Activated CD8-positive, alpha-beta T cell treated with anti-CD3 and anti-CD28 coated beads for 36 hours (primary cell): ENCODE measurements at regions not wholly inside any gene's neighbourhood (a gene's known extent, or its start where the extent isn't known, plus 50 kb on each side); places are given as distances from the start of the nearest gene placed in this dataset.

Source experiments
- ATAC-seq: fragments of 200-7000 bp; cut with Tn5 transposase; one replicate; pipeline ENCODE4 v1.10.0; 2021; ENCODE audit warnings: mild to moderate bottlenecking, moderate library complexity
- CTCF ChIA-PET: fragments of 350-600 bp; sonication (Branson Sonifier 250); formaldehyde crosslinking; loops from one replicate; lab custom pipeline; 2021; ENCODE audit warnings: antibody characterized with exemption; lab: Charles Lee
- POLR2A ChIA-PET: fragments of 350-600 bp; sonication (Branson Sonifier 250); formaldehyde crosslinking; loops from one replicate; lab custom pipeline; 2021; ENCODE audit warnings: antibody characterized with exemption; lab: Charles Lee
- DNase-seq: peaks from one replicate; pipeline ENCODE4 v3.0.0-alpha.2; 2020
- H3K27ac Mint-ChIP-seq: one replicate; pipeline ENCODE4 v1.8.0; 2021; ENCODE audit warnings: mild to moderate bottlenecking, mixed read lengths
- H3K27me3 Mint-ChIP-seq: one replicate; pipeline ENCODE4 v1.8.0; 2021; ENCODE audit warnings: mixed read lengths
- H3K36me3 Mint-ChIP-seq: one replicate; pipeline ENCODE4 v1.8.0; 2021; ENCODE audit warnings: low read depth, mixed read lengths
- H3K4me1 Mint-ChIP-seq: one replicate; pipeline ENCODE4 v1.8.0; 2021; ENCODE audit warnings: low read depth, mixed read lengths
- H3K4me3 Mint-ChIP-seq: one replicate; pipeline ENCODE4 v1.8.0; 2021; ENCODE audit warnings: mild to moderate bottlenecking, moderate library complexity, mixed read lengths
- H3K9me3 Mint-ChIP-seq: one replicate; pipeline ENCODE4 v1.8.0; 2021; ENCODE audit warnings: mixed read lengths
- intact Hi-C: fragments of 100-400 bp; cut with micrococcal nuclease; formaldehyde crosslinking; loops from one replicate; pipeline ENCODE4 v1.10.0; 2022
- TF ChIP-seq, protein P1 (sequence below): fragments of 200-600 bp; IDR thresholded peaks from one replicate; pipeline ENCODE4 v1.8.0; 2022; ENCODE audit warnings: antibody characterized with exemption, mild to moderate bottlenecking

DNA sequence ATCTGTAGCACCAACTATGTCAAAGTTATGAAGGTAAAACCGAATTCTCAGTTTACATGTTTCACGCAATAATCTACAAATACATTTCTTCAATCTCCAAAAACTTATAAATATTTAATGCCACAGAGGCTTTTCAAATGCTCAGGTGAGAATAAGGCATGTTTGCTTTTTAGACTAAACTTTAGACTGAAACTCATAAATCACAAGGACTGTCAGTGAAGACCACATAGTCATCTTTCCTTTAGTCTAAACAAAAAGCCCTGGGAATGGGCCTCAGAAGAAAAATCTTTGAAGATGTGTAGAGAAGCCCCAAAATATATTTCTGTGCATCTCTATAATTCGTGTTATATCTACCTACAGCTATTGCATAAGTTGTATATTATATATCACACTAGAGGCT, 54.5 kb upstream of the DCTD start:
- Mint-ChIP-seq H3K9me3 (peaks cover under 1% of the 10 kb centered on the region), H3K27ac (no peak overlapping the region), H3K36me3 (no peaks in the 10 kb centered on the region), H3K27me3 (peaks cover 33% of the 10 kb centered on the region), H3K4me3 (no peak overlapping the region), H3K4me1 (peaks cover 9% of the 10 kb centered on the region)
- ATAC-seq = no peak
- ChIA-PET POLR2A (no interaction called here), CTCF (no interaction called here)
- TF ChIP-seq, protein P1, sequence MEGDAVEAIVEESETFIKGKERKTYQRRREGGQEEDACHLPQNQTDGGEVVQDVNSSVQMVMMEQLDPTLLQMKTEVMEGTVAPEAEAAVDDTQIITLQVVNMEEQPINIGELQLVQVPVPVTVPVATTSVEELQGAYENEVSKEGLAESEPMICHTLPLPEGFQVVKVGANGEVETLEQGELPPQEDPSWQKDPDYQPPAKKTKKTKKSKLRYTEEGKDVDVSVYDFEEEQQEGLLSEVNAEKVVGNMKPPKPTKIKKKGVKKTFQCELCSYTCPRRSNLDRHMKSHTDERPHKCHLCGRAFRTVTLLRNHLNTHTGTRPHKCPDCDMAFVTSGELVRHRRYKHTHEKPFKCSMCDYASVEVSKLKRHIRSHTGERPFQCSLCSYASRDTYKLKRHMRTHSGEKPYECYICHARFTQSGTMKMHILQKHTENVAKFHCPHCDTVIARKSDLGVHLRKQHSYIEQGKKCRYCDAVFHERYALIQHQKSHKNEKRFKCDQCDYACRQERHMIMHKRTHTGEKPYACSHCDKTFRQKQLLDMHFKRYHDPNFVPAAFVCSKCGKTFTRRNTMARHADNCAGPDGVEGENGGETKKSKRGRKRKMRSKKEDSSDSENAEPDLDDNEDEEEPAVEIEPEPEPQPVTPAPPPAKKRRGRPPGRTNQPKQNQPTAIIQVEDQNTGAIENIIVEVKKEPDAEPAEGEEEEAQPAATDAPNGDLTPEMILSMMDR = no peak
- intact Hi-C loops = no loop called here
- DNase-seq = no peak

DNA sequence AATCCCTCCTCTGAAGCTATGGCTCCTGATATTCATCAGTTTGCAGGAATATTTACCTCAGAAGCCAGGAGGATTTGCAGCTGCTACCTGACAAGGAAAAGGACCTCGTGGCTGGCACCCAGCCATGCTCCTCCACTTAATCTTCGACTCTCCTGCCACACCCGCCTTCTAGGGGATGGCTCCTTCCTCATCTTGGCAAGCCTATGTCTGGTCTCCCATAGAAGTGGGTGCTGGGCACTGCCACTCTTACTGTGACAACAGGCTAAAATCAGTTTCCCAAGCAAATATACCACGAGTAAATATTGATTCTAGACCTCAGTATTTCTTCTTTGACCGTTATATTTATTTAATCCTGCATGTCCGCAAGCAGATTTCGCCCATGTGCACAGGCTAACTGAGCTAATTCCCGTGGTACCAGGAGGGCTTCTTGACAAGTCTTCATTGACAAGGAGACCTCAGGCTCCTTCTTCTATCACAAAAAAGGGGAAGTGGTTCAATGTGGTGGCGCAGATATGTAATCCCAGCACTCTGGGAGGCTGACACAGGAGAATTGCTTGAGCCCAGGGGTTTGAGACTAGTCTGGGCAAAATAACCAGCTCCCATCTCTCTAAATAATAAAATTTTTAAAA, 52.6 kb upstream of the DCTD start:
- no peak overlapping the region for H3K27ac Mint-ChIP-seq
- ATAC-seq = no peak
- ChIA-PET POLR2A (interaction anchor here (1.2 kb wide), 1 partner anchor 290 kb away, joined by 3 read pairs; no protein-coding TSS in a partner anchor), CTCF (no interaction called here)
- H3K4me3 Mint-ChIP-seq = no peak overlapping the region
- H3K27me3 Mint-ChIP-seq = peaks cover 45% of the 10 kb centered on the region
- no peak for DNase-seq
- no peaks in the 10 kb centered on the region for H3K4me1 Mint-ChIP-seq
- peaks cover 2% of the 10 kb centered on the region for H3K9me3 Mint-ChIP-seq
- TF ChIP-seq, protein P1 = no peak
- intact Hi-C loops = no loop called here
- H3K36me3 Mint-ChIP-seq = no peaks in the 10 kb centered on the region

DNA sequence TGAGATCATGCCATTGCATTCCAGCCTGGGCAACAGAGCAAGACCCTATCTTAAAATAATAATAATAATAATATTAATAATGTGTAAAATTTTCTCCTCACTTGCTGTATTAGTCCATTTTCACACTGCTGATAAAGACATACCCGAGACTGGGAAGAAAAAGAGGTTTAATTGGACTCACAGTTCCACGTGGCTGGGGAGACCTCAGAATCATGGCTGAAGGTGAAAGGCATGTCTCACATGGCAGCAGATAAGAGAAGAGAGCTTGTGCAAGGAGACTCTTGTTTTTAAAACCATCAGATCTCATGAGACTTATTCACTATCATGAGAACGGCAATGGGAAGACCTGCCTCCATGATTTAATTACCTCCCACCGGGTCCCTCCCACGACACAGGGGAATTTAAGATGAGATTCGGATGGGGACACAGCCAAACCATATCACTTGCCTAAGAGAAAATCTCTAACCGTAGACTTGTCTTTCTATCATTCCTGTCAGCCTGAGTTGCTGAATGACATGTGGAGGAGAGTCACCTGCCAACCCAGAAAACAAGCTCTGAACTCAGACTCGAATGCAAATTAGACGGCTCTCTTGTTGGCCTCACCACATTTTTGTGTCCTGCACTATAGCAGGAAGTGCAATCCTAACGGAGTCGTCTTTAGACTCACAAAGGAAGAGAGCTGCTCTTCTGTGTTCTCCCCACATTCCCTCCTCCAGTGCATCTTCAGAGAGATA, 51.9 kb upstream of the DCTD start:
- no peak overlapping the region for H3K4me3 Mint-ChIP-seq
- TF ChIP-seq, protein P1 = no peak
- H3K9me3 Mint-ChIP-seq = peaks cover 2% of the 10 kb centered on the region
- intact Hi-C loops = no loop called here
- no peak for ATAC-seq
- H3K36me3 Mint-ChIP-seq = no peaks in the 10 kb centered on the region
- CTCF ChIA-PET = no interaction called here
- no peaks in the 10 kb centered on the region for H3K4me1 Mint-ChIP-seq
- no peak overlapping the region for H3K27ac Mint-ChIP-seq
- DNase-seq = no peak
- POLR2A ChIA-PET = interaction anchor here (1.2 kb wide), 1 partner anchor 291 kb away, joined by 3 read pairs; no protein-coding TSS in a partner anchor
- H3K27me3 Mint-ChIP-seq = peaks cover 42% of the 10 kb centered on the region

DNA sequence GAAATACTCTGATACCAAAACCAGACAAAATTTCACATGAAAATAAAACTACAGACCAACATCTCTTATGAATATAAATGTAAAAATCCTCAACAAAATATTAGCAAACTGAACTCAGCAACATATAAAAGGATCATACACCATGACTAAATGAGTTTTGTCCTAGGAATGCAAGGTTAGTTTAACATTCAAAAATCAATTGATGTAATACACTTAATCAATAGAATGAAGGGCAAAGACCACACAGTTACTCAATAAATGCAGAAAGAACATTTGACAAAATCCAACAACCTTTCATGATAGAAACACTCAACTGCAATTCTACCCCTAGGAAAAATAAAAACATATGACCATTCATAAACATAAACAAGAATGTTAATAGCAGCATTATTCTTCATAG, 50.2 kb upstream of the DCTD start:
- CTCF ChIA-PET = no interaction called here

More for the DNA sequence above, 50.2 kb upstream of the DCTD start:
- peaks cover 2% of the 10 kb centered on the region for H3K9me3 Mint-ChIP-seq
- intact Hi-C loops = no loop called here
- no peak for ATAC-seq
- no peak for DNase-seq
- H3K36me3 Mint-ChIP-seq = no peaks in the 10 kb centered on the region
- H3K27ac Mint-ChIP-seq = no peak overlapping the region
- no peak overlapping the region for H3K4me3 Mint-ChIP-seq
- POLR2A ChIA-PET = no interaction called here
- H3K4me1 Mint-ChIP-seq = no peaks in the 10 kb centered on the region
- H3K27me3 Mint-ChIP-seq = peaks cover 39% of the 10 kb centered on the region
- TF ChIP-seq, protein P1 = no peak
